ENCODE measurements at regions not wholly inside any gene's neighbourhood (a gene's known extent, or its start where the extent isn't known, plus 50 kb on each side); places are given as distances from the start of the nearest gene placed in this dataset.
"Not testable (repeated sequence)": the region's sequence is repeated elsewhere in the genome, so short reads cannot be mapped to it uniquely, and the experiment has no call there.

DNA sequence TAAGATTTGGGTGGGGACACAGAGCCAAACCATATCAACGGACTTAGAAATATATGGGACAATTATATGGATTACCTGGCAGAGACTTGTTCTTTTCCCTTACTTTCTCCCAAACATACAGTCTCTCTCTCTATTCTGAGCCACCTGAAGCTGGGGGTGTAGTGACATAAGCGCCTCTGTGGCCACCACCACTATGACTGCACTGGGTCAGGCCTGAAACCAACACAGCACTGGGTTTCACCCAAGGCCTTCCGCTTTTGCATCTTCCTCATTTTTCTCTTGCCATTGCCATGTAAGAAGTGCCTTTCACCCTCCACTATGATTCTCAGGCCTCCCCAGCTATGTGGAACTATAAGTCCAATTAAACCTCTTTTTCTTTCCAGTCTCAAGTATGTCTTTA is 514.5 kb upstream of the FOXG1 start:
- TF ChIP-seq, protein P1, sequence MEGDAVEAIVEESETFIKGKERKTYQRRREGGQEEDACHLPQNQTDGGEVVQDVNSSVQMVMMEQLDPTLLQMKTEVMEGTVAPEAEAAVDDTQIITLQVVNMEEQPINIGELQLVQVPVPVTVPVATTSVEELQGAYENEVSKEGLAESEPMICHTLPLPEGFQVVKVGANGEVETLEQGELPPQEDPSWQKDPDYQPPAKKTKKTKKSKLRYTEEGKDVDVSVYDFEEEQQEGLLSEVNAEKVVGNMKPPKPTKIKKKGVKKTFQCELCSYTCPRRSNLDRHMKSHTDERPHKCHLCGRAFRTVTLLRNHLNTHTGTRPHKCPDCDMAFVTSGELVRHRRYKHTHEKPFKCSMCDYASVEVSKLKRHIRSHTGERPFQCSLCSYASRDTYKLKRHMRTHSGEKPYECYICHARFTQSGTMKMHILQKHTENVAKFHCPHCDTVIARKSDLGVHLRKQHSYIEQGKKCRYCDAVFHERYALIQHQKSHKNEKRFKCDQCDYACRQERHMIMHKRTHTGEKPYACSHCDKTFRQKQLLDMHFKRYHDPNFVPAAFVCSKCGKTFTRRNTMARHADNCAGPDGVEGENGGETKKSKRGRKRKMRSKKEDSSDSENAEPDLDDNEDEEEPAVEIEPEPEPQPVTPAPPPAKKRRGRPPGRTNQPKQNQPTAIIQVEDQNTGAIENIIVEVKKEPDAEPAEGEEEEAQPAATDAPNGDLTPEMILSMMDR (IDR thresholded peaks at IDR 0.05) = not testable (repeated sequence)
- TF ChIP-seq EZH2 (IDR thresholded peaks at IDR 0.05; ENCODE audit: borderline replicate concordance, insufficient read depth, low read depth, low read length, poor library complexity, severe bottlenecking) = not testable (repeated sequence)
